ENCODE measurements at regions not wholly inside any gene's neighbourhood (a gene's known extent, or its start where the extent isn't known, plus 50 kb on each side); places are given as distances from the start of the nearest gene placed in this dataset.

- no peak for DNase-seq
Observed at GRCh38 chr7:132733860-132734259, 157.6 kb upstream of the PLXNA4 start.

GRCh38 chr7:132732321-132732865 is 156.1 kb upstream of the PLXNA4 start:
- no peak for DNase-seq

- no peak for DNase-seq
Observed at GRCh38 chr7:132730105-132730504, 153.8 kb upstream of the PLXNA4 start.

GRCh38 chr7:132723506-132724081 is 147.3 kb upstream of the PLXNA4 start:
- no peak for DNase-seq

- no peak for DNase-seq
Observed at GRCh38 chr7:132720835-132721234, 144.6 kb upstream of the PLXNA4 start.

GRCh38 chr7:132713893-132714292 is 137.6 kb upstream of the PLXNA4 start:
- DNase-seq, result no peak

- peak in 1 of 14 donors; percentile 1 for DNase-seq
Observed at GRCh38 chr7:132709971-132710567, 133.8 kb upstream of the PLXNA4 start.

GRCh38 chr7:132708470-132708869 is 132.2 kb upstream of the PLXNA4 start:
- no peak for DNase-seq

GRCh38 chr7:132705146-132705545 is 128.9 kb upstream of the PLXNA4 start:
- DNase-seq, result no peak

- no peak for DNase-seq
Observed at GRCh38 chr7:132703742-132704141, 127.5 kb upstream of the PLXNA4 start.

GRCh38 chr7:132697003-132697402 is 120.7 kb upstream of the PLXNA4 start:
- no peak for DNase-seq

GRCh38 chr7:132696332-132696731 is 120.1 kb upstream of the PLXNA4 start:
- DNase-seq, result no peak

GRCh38 chr7:132691201-132691600 is 114.9 kb upstream of the PLXNA4 start:
- DNase-seq, result no peak

GRCh38 chr7:132690174-132690573 is 113.9 kb upstream of the PLXNA4 start:
- no peak for DNase-seq

GRCh38 chr7:132687981-132688383 is 111.7 kb upstream of the PLXNA4 start:
- DNase-seq, result no peak

- no peak for DNase-seq
Observed at GRCh38 chr7:132687016-132687415, 110.7 kb upstream of the PLXNA4 start.

- DNase-seq, result no peak
Observed at GRCh38 chr7:132685277-132685676, 109.0 kb upstream of the PLXNA4 start.

- no peak for DNase-seq
Observed at GRCh38 chr7:132683896-132684690, 107.8 kb upstream of the PLXNA4 start.

- no peak for DNase-seq
Observed at GRCh38 chr7:132681951-132682350, 105.7 kb upstream of the PLXNA4 start.

GRCh38 chr7:132680590-132680989 is 104.3 kb upstream of the PLXNA4 start:
- no peak for DNase-seq

- no peak for DNase-seq
Observed at GRCh38 chr7:132678656-132679055, 102.4 kb upstream of the PLXNA4 start.

- DNase-seq, result peak in 1 of 14 donors; percentile 2
Observed at GRCh38 chr7:132677918-132678317, 101.6 kb upstream of the PLXNA4 start.

- no peak for DNase-seq
Observed at GRCh38 chr7:132672200-132672990, 96.1 kb upstream of the PLXNA4 start.
